ENCODE measurements at regions not wholly inside any gene's neighbourhood (a gene's known extent, or its start where the extent isn't known, plus 50 kb on each side); places are given as distances from the start of the nearest gene placed in this dataset.

DNA sequence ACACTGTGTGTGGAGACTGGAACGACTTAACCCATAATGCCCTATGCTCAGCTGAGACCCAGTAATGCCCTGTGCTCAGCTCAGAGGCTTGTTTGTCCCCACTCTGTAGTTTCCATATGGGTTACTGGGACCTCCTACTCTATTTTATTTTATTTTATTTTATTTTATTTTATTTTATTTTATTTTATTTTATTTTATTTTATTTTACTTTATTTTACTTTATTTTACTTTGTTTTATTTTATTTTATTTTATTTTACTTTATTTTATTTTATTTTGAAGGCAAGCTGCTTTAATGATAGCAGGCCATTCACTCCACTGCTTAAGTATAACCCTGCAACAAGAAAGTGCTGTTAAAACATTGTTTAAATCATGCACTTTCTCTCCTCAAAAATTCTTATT is 603.4 kb upstream of the JAG1 start:
- no peaks in the 10 kb centered on the region for H3K27me3 ChIP-seq (replicated peaks in 1 of 4; ENCODE audit: control insufficient read depth in 3 of 4, extremely low read depth in 1 of 4, insufficient read depth in 3 of 4, low read length in 3 of 4)
- H2AK5ac ChIP-seq (ENCODE audit: low read depth, low read length): no peak overlapping the region
- H3K9ac ChIP-seq (replicated peaks in 1 of 4; ENCODE audit: extremely low read depth in 1 of 4, low read depth in 3 of 4, low read length in 3 of 4): no peak overlapping the region
- no peak overlapping the region for H3K56ac ChIP-seq (replicated peaks; ENCODE audit: insufficient read length, low read depth, low read length)
- no peaks in the 10 kb centered on the region for H3K79me2 ChIP-seq (ENCODE audit: control insufficient read depth in 1 of 2, insufficient read depth in 2 of 2, low read length in 2 of 2)
- H3K9me3 ChIP-seq (ENCODE audit: insufficient read depth in 2 of 2, low read depth in 1 of 2, low read length in 1 of 2): no peaks in the 10 kb centered on the region
- H2BK12ac ChIP-seq (ENCODE audit: low read depth, low read length): no peak overlapping the region
- H2BK5ac ChIP-seq (ENCODE audit: low read depth, low read length): no peak overlapping the region
- FAIRE-seq: no peak
- CTCF ChIA-PET (ENCODE audit: partially characterized antibody): interaction anchor here (1.1 to 1.6 kb wide), 3 partner anchors 12 to 267 kb away, joined by 3 to 4 read pairs (median 3); no protein-coding TSS in a partner anchor
- no peak overlapping the region for H4K5ac ChIP-seq (ENCODE audit: insufficient read length, low read depth, low read length)
- no peaks in the 10 kb centered on the region for H4K20me1 ChIP-seq (replicated peaks in 1 of 2; ENCODE audit: control insufficient read depth in 1 of 2, insufficient read depth in 2 of 2, low read length in 2 of 2)
- no peak overlapping the region for H2BK15ac ChIP-seq (ENCODE audit: low read length)
- H2BK120ac ChIP-seq (replicated peaks; ENCODE audit: low read depth, low read length): no peak overlapping the region
- no peak for DNase-seq (ENCODE audit: low read depth in 1 of 2, low spot score in 2 of 2)
- 94% methylated on average over 1 of the region's 1 CpG; no CpG with 5 or more reads in 1 of the 2 experiments for WGBS, 2 experiments (ENCODE audit: extremely low coverage in 1 of 2, insufficient coverage in 1 of 2, insufficient read length in 1 of 2, insufficient replicate concordance in 2 of 2, low coverage in 1 of 2, low lambda C conversion rate in 2 of 2, missing lambda C conversion rate in 1 of 2)
- H3K23ac ChIP-seq (ENCODE audit: insufficient read length): no peak overlapping the region
- H2BK20ac ChIP-seq (ENCODE audit: low read length): 0 out of 2 replicates have a peak overlapping the region, but pooled peaks have one; percentile 48
- no peak overlapping the region for H3K27ac ChIP-seq (ENCODE audit: low read depth, low read length)
- H4K91ac ChIP-seq (replicated peaks; ENCODE audit: insufficient read length, low read length): peak overlapping the region; percentile 48
- H3K23me2 ChIP-seq (ENCODE audit: low read depth, low read length): no peaks in the 10 kb centered on the region; the same call in 1 of the 2 replicates
- no peaks in the 10 kb centered on the region for H3K79me1 ChIP-seq (ENCODE audit: low read depth, low read length)
- no peak overlapping the region for H4K8ac ChIP-seq (ENCODE audit: extremely low read depth, insufficient read depth, low read length)
- H3K14ac ChIP-seq (ENCODE audit: insufficient read length): no peak overlapping the region
- H3K18ac ChIP-seq (ENCODE audit: extremely low read depth, low read length): no peak overlapping the region
- no peak overlapping the region for H3K4me2 ChIP-seq (ENCODE audit: insufficient read depth in 1 of 2, low read depth in 2 of 2, low read length in 2 of 2)
- H3K4me3 ChIP-seq (ENCODE audit: extremely low read depth in 1 of 4, insufficient read depth in 2 of 4, low read depth in 3 of 4, low read length in 4 of 4): no peak overlapping the region
- H2AFZ ChIP-seq (ENCODE audit: low read length): no peak overlapping the region
- POLR2A ChIA-PET (ENCODE audit: partially characterized antibody): interaction anchor here (0.7 kb wide), 1 partner anchor 266 kb away, joined by 3 read pairs; no protein-coding TSS in a partner anchor
- H3K4me1 ChIP-seq (replicated peaks in 1 of 4; ENCODE audit: control insufficient read depth in 3 of 4, insufficient read depth in 4 of 4, low read length in 3 of 4): peaks cover 0 to 2% (median under 1%) of the 10 kb centered on the region in 4 experiments; a peak in 2 of 7 replicates
- no peaks in the 10 kb centered on the region for H3K36me3 ChIP-seq (ENCODE audit: control insufficient read depth in 2 of 4, insufficient read depth in 4 of 4, low read length in 3 of 4)
- no peak overlapping the region for H3K4ac ChIP-seq (replicated peaks; ENCODE audit: insufficient read length, low read depth, low read length)
- TF ChIP-seq CEBPB (IDR thresholded peaks at IDR 0.05; ENCODE audit: low read depth, low read length): no peak
- no peak for TF ChIP-seq CHD1 (IDR thresholded peaks at IDR 0.05; ENCODE audit: low read depth, low read length)
- no peak for TF ChIP-seq NRF1 (IDR thresholded peaks at IDR 0.05; ENCODE audit: low read depth, low read length)
- no peak for TF ChIP-seq BRCA1 (IDR thresholded peaks at IDR 0.05; ENCODE audit: low read depth, low read length)
- TF ChIP-seq EZH2 (IDR thresholded peaks at IDR 0.05; ENCODE audit: low read depth, low read length, severe bottlenecking): no peak
- TF ChIP-seq USF2 (IDR thresholded peaks at IDR 0.05; ENCODE audit: low read length): no peak
- no peak for TF ChIP-seq RFX5 (IDR thresholded peaks at IDR 0.05; ENCODE audit: borderline replicate concordance, low read depth, low read length)
- no peak for TF ChIP-seq CBX5 (IDR thresholded peaks at IDR 0.05; ENCODE audit: low read depth, low read length)
- no peak for TF ChIP-seq GTF2F1 (IDR thresholded peaks at IDR 0.05; ENCODE audit: borderline replicate concordance, low read depth, low read length)
- no peak for TF ChIP-seq CBX8 (IDR thresholded peaks at IDR 0.05; ENCODE audit: borderline replicate concordance, low read depth, low read length)
- TF ChIP-seq MAFK (IDR thresholded peaks at IDR 0.05; ENCODE audit: low read depth, low read length): no peak
- no peak for TF ChIP-seq TAF1 (IDR thresholded peaks at IDR 0.05; ENCODE audit: low read depth, low read length)
- TF ChIP-seq KDM5A (IDR thresholded peaks at IDR 0.05; ENCODE audit: low read length): no peak
- TF ChIP-seq SIN3A (conservative IDR thresholded peaks at IDR 0.05 in 1 of 2, IDR thresholded peaks at IDR 0.05 in 1 of 2; ENCODE audit: low read depth in 1 of 2, low read length in 2 of 2): no peak

Measured in H1 (cell line).